H1 (cell line): ENCODE measurements at regions not wholly inside any gene's neighbourhood (a gene's known extent, or its start where the extent isn't known, plus 50 kb on each side); places are given as distances from the start of the nearest gene placed in this dataset.

Source experiments
- CEBPB ChIP-seq: IDR thresholded peaks from 2 replicates; pipeline ENCODE4 v1.6.1; 2012; ENCODE audit warnings: low read depth, low read length
- JUN ChIP-seq: IDR thresholded peaks from 2 replicates; pipeline ENCODE4 v1.6.1; 2011; ENCODE audit warnings: low read depth, mild to moderate bottlenecking, improper control_type of control experiment, low read length
- KDM1A ChIP-seq: fragments of 200-600, 300-600 bp; sonication (generic); IDR thresholded peaks from 2 replicates; pipeline ENCODE4 v1.7.1; 2016; ENCODE audit warnings: mild to moderate bottlenecking, low read length, borderline replicate concordance
- MAFK ChIP-seq: IDR thresholded peaks from 2 replicates; pipeline ENCODE4 v1.6.1; 2012; ENCODE audit warnings: low read depth, mild to moderate bottlenecking, improper control_type of control experiment, low read length
- MAX ChIP-seq: IDR thresholded peaks from 2 replicates; pipeline ENCODE4 v1.6.1; 2012; ENCODE audit warnings: inconsistent platforms
- SP4 ChIP-seq: IDR thresholded peaks from 2 replicates; pipeline ENCODE4 v1.6.1; 2012; ENCODE audit warnings: low read length, inconsistent platforms
- TEAD4 ChIP-seq: IDR thresholded peaks from 2 replicates; pipeline ENCODE4 v1.6.1; 2012; ENCODE audit warnings: low read depth, low read length, inconsistent platforms, mixed read lengths

- TF ChIP-seq JUN (no peak), SP4 (no peak), KDM1A (no peak), MAFK (no peak), CEBPB (no peak), MAX (no peak), TEAD4 (no peak)
These were observed 203.2 kb downstream of the SETD4 start (continued) for GRCh38 chr21:35857095-35857494.
